DOHH2 (cell line): ENCODE measurements at regions not wholly inside any gene's neighbourhood (a gene's known extent, or its start where the extent isn't known, plus 50 kb on each side); places are given as distances from the start of the nearest gene placed in this dataset.
"Not testable (repeated sequence)": the region's sequence is repeated elsewhere in the genome, so short reads cannot be mapped to it uniquely, and the experiment has no call there.

Experiments used
- EZH2phosphoT487 ChIP-seq: fragments of 200-600 bp; sonication (generic); IDR thresholded peaks from 2 replicates; pipeline ENCODE4 v1.6.1; 2017; ENCODE audit warnings: borderline replicate concordance, mild to moderate bottlenecking, antibody characterized with exemption, low read length, moderate library complexity, mixed read lengths
- TF ChIP-seq, protein P1 (sequence below): fragments of 200-600 bp; sonication (generic); IDR thresholded peaks from one replicate; pipeline ENCODE4 v1.5.1; 2014; ENCODE audit warnings: antibody characterized with exemption, mild to moderate bottlenecking, low read depth, low read length; ENCODE audit not compliant: poor library complexity, severe bottlenecking

DNA sequence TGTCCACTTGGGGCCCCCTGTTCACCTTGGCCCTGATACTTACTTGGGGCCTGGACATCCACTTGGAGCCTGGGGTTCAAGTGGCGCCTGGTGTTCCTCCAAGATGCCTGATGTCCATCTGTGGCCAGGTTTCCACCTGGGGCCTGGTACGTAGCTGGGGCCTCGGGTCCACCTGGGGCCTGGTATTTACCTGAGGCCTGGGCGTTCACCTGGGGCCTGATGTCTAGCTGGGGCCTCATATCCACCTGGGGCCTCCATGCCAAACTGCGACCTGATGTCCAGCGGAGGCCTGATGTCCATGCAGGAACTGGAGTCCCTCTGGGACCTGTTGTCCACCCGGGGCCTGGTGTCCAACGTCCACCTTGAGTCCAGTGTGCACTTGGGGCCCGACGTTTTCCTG, 76.3 kb upstream of the THOC3 start:
- TF ChIP-seq EZH2phosphoT487, result not testable (repeated sequence)
- TF ChIP-seq, protein P1, sequence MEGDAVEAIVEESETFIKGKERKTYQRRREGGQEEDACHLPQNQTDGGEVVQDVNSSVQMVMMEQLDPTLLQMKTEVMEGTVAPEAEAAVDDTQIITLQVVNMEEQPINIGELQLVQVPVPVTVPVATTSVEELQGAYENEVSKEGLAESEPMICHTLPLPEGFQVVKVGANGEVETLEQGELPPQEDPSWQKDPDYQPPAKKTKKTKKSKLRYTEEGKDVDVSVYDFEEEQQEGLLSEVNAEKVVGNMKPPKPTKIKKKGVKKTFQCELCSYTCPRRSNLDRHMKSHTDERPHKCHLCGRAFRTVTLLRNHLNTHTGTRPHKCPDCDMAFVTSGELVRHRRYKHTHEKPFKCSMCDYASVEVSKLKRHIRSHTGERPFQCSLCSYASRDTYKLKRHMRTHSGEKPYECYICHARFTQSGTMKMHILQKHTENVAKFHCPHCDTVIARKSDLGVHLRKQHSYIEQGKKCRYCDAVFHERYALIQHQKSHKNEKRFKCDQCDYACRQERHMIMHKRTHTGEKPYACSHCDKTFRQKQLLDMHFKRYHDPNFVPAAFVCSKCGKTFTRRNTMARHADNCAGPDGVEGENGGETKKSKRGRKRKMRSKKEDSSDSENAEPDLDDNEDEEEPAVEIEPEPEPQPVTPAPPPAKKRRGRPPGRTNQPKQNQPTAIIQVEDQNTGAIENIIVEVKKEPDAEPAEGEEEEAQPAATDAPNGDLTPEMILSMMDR, result not testable (repeated sequence)
